ENCODE measurements at regions not wholly inside any gene's neighbourhood (a gene's known extent, or its start where the extent isn't known, plus 50 kb on each side); places are given as distances from the start of the nearest gene placed in this dataset.

DNA sequence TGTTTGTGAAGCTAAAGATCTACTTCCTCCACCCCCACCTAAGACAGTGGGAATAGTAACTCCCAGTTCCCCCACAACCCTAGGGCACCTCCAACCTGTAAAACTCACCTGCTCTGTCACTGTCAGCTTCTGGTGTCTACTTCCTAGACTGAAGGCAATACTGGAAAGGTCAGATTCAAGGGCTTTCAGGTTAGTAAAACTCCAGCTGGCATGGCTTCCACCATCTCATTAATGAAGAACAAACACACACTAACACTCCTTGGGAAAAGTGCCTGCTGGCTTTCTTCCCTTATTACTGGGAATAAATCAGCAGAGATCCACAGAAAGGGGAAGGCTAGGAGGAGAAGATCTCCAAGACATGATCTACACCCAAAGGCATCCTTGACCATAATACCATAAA lies 109.9 kb downstream of the TMEM174 start:
- no peak for TF ChIP-seq CTCF (conservative IDR thresholded peaks at IDR 0.05)
- TF ChIP-seq ZFX (IDR thresholded peaks at IDR 0.05): no peak
